H1 (cell line): ENCODE measurements at regions not wholly inside any gene's neighbourhood (a gene's known extent, or its start where the extent isn't known, plus 50 kb on each side); places are given as distances from the start of the nearest gene placed in this dataset.

Experiments used
- CTCF ChIA-PET: fragments of 300-600 bp; sonication (Branson Sonifier 250); formaldehyde crosslinking; loops from one replicate; lab custom pipeline; 2021; ENCODE audit not compliant: partially characterized antibody; lab: Charles Lee
- POLR2A ChIA-PET: fragments of 300-600 bp; sonication (Branson Sonifier 250); formaldehyde crosslinking; loops from one replicate; lab custom pipeline; 2021; ENCODE audit warnings: inconsistent platforms; ENCODE audit not compliant: partially characterized antibody; lab: Charles Lee
- DNase-seq, 2 experiments: peaks; one replicate each; pipeline versions ENCODE4 v3.0.0 to v3.0.0-alpha.2; 2010 to 2022; ENCODE audit warnings: low spot score in 2 of 2, low read depth in 1 of 2, mixed read lengths in 1 of 2
- FAIRE-seq: peaks from 2 replicates; lab custom pipeline; 2011; peaks lifted over from hg19 to GRCh38; lab: Jason Lieb, UNC
- H2AFZ ChIP-seq: 2 replicates; pipeline ENCODE4 v1.8.1; 2012; ENCODE audit warnings: low read length, inconsistent platforms
- H2AK5ac ChIP-seq: 2 replicates; pipeline ENCODE4 v1.6.1; 2013; ENCODE audit warnings: low read depth, low read length
- H2BK120ac ChIP-seq: replicated peaks from 2 replicates; pipeline ENCODE3; 2013; ENCODE audit warnings: low read depth, low read length, inconsistent platforms
- H2BK12ac ChIP-seq: 2 replicates; pipeline ENCODE4 v1.6.1; 2013; ENCODE audit warnings: low read depth, low read length
- H2BK15ac ChIP-seq: 2 replicates; pipeline ENCODE4 v1.6.1; 2013; ENCODE audit warnings: low read length
- H2BK20ac ChIP-seq: 2 replicates; pipeline ENCODE4 v1.6.1; 2013; ENCODE audit warnings: low read length
- H2BK5ac ChIP-seq: 2 replicates; pipeline ENCODE4 v1.6.1; 2013; ENCODE audit warnings: low read depth, low read length
- H3K14ac ChIP-seq: 2 replicates; pipeline ENCODE4 v1.6.1; 2013; ENCODE audit warnings: inconsistent platforms; ENCODE audit not compliant: insufficient read length
- H3K18ac ChIP-seq: 2 replicates; pipeline ENCODE4 v1.6.1; 2013; ENCODE audit warnings: low read length; ENCODE audit errors: extremely low read depth
- H3K23ac ChIP-seq: 2 replicates; pipeline ENCODE4 v1.6.1; 2013; ENCODE audit warnings: inconsistent platforms; ENCODE audit not compliant: insufficient read length
- H3K23me2 ChIP-seq: 2 replicates; pipeline ENCODE4 v1.6.1; 2013; ENCODE audit warnings: low read depth, low read length
- H3K27ac ChIP-seq: 2 replicates; pipeline ENCODE4 v1.6.1; 2011; ENCODE audit warnings: low read depth, low read length, inconsistent platforms
- H3K27me3 ChIP-seq, 4 experiments: replicated peaks in 1 of 4; 1 replicate in 1 of 4; 2 replicates in 3 of 4; pipeline versions ENCODE4 v1.6.1 to v1.8.1; 2011 to 2013; ENCODE audit warnings: low read length in 3 of 4, mild to moderate bottlenecking in 3 of 4, inconsistent platforms in 2 of 4, mixed read lengths in 2 of 4, moderate library complexity in 1 of 4; ENCODE audit not compliant: control insufficient read depth in 3 of 4, insufficient read depth in 3 of 4; ENCODE audit errors: extremely low read depth in 1 of 4
- H3K36me3 ChIP-seq, 4 experiments: 2 replicates each; pipeline versions ENCODE4 v1.6.1 to v1.8.1; 2011 to 2013; ENCODE audit warnings: mild to moderate bottlenecking in 4 of 4, low read length in 3 of 4, moderate library complexity in 2 of 4, control low read depth in 1 of 4, inconsistent platforms in 1 of 4; ENCODE audit not compliant: insufficient read depth in 4 of 4, control insufficient read depth in 2 of 4
- H3K4ac ChIP-seq: replicated peaks from 2 replicates; pipeline ENCODE3; 2013; ENCODE audit warnings: low read length, low read depth, mixed read lengths, inconsistent platforms; ENCODE audit not compliant: insufficient read length
- H3K4me1 ChIP-seq, 4 experiments: replicated peaks in 1 of 4; 1 replicate in 1 of 4; 2 replicates in 3 of 4; pipeline versions ENCODE4 v1.6.1 to v1.8.1; 2011 to 2013; ENCODE audit warnings: low read length in 3 of 4, inconsistent platforms in 2 of 4, mixed read lengths in 1 of 4; ENCODE audit not compliant: insufficient read depth in 4 of 4, control insufficient read depth in 3 of 4
- H3K4me2 ChIP-seq, 2 experiments: 2 replicates each; pipeline versions ENCODE4 v1.6.1 to v1.8.1; 2011 to 2013; ENCODE audit warnings: low read depth in 2 of 2, low read length in 2 of 2, control low read depth in 1 of 2, inconsistent platforms in 1 of 2, mild to moderate bottlenecking in 1 of 2; ENCODE audit not compliant: insufficient read depth in 1 of 2
- H3K4me3 ChIP-seq, 4 experiments: fragments of 200-600, 300-600 bp in 1 of 4; sonication (generic), shearing (Covaris generic), sonication (Bioruptor Twin) in 1 of 4; 2 replicates each; pipeline versions ENCODE4 v1.5.1 to v1.8.1; 2011 to 2016; ENCODE audit warnings: low read length in 4 of 4, low read depth in 3 of 4, control low read depth in 2 of 4, inconsistent platforms in 2 of 4, mild to moderate bottlenecking in 2 of 4, mixed read lengths in 1 of 4, moderate library complexity in 1 of 4; ENCODE audit not compliant: insufficient read depth in 2 of 4; ENCODE audit errors: extremely low read depth in 1 of 4
- H3K56ac ChIP-seq: replicated peaks from 2 replicates; pipeline ENCODE3; 2013; ENCODE audit warnings: low read depth, mild to moderate bottlenecking, mixed read lengths, low read length, inconsistent platforms; ENCODE audit not compliant: insufficient read length
- H3K79me1 ChIP-seq: 2 replicates; pipeline ENCODE4 v1.6.1; 2013; ENCODE audit warnings: low read depth, low read length, control low read depth
- H3K79me2 ChIP-seq, 2 experiments: 2 replicates each; pipeline versions ENCODE4 v1.6.1 to v1.8.1; 2012 to 2013; ENCODE audit warnings: low read length in 2 of 2, mild to moderate bottlenecking in 2 of 2, inconsistent platforms in 1 of 2; ENCODE audit not compliant: insufficient read depth in 2 of 2, control insufficient read depth in 1 of 2
- H3K9ac ChIP-seq, 4 experiments: replicated peaks in 1 of 4; 1 replicate in 1 of 4; 2 replicates in 3 of 4; pipeline versions ENCODE4 v1.6.1 to v1.8.1; 2011 to 2013; ENCODE audit warnings: low read depth in 3 of 4, low read length in 3 of 4, control low read depth in 2 of 4, mild to moderate bottlenecking in 2 of 4, moderate library complexity in 2 of 4, inconsistent platforms in 1 of 4; ENCODE audit errors: extremely low read depth in 1 of 4
- H3K9me3 ChIP-seq, 2 experiments: 2 replicates each; pipeline versions ENCODE4 v1.6.1 to v1.8.1; 2012 to 2013; ENCODE audit warnings: mild to moderate bottlenecking in 2 of 2, moderate library complexity in 2 of 2, control low read depth in 1 of 2, inconsistent platforms in 1 of 2, low read depth in 1 of 2, low read length in 1 of 2, mixed read lengths in 1 of 2; ENCODE audit not compliant: insufficient read depth in 2 of 2
- H4K20me1 ChIP-seq, 2 experiments: replicated peaks in 1 of 2; 2 replicates each; pipeline versions ENCODE3 to v1.8.1; 2011 to 2013; ENCODE audit warnings: inconsistent platforms in 2 of 2, low read length in 2 of 2, mild to moderate bottlenecking in 1 of 2; ENCODE audit not compliant: insufficient read depth in 2 of 2, control insufficient read depth in 1 of 2
- H4K5ac ChIP-seq: 2 replicates; pipeline ENCODE4 v1.6.1; 2013; ENCODE audit warnings: low read length, low read depth, mixed read lengths, inconsistent platforms; ENCODE audit not compliant: insufficient read length
- H4K8ac ChIP-seq: 2 replicates; pipeline ENCODE4 v1.8.0; 2013; ENCODE audit warnings: mild to moderate bottlenecking, moderate library complexity, low read length, inconsistent platforms; ENCODE audit not compliant: insufficient read depth; ENCODE audit errors: extremely low read depth
- H4K91ac ChIP-seq: replicated peaks from 2 replicates; pipeline ENCODE3; 2013; ENCODE audit warnings: low read length, mixed read lengths, inconsistent platforms; ENCODE audit not compliant: insufficient read length
- CBX5 ChIP-seq: fragments of 300-800, 300-1000 bp; sonication (generic); IDR thresholded peaks from 2 replicates; pipeline ENCODE4 v1.7.1; 2016; ENCODE audit warnings: antibody characterized with exemption, low read length, low read depth
- CHD2 ChIP-seq: IDR thresholded peaks from 2 replicates; pipeline ENCODE4 v1.6.1; 2012; ENCODE audit warnings: low read length, improper control_type of control experiment
- CTBP2 ChIP-seq: IDR thresholded peaks from 2 replicates; pipeline ENCODE4 v1.7.0; 2011; ENCODE audit warnings: borderline replicate concordance, mild to moderate bottlenecking, moderate library complexity, mixed read lengths, low read length; ENCODE audit not compliant: insufficient read depth, insufficient read length
- E2F6 ChIP-seq: IDR thresholded peaks from 2 replicates; pipeline ENCODE4 v1.6.1; 2012; ENCODE audit warnings: inconsistent platforms
- EZH2 ChIP-seq: fragments of 200-600 bp; sonication (generic); IDR thresholded peaks from 2 replicates; pipeline ENCODE4 v1.7.1; 2012; ENCODE audit warnings: low read depth, mild to moderate bottlenecking, moderate library complexity, low read length, inconsistent platforms; ENCODE audit not compliant: severe bottlenecking
- FOSL1 ChIP-seq: IDR thresholded peaks from 2 replicates; pipeline ENCODE4 v1.6.1; 2011; ENCODE audit warnings: mild to moderate bottlenecking, low read depth, low read length, moderate library complexity; ENCODE audit not compliant: insufficient read depth
- GABPA ChIP-seq: IDR thresholded peaks from 2 replicates; pipeline ENCODE4 v1.6.1; 2011; ENCODE audit warnings: mild to moderate bottlenecking, low read length, moderate library complexity, borderline replicate concordance; ENCODE audit not compliant: insufficient read depth
- NANOG ChIP-seq: IDR thresholded peaks from 2 replicates; pipeline ENCODE4 v1.6.1; 2011; ENCODE audit warnings: low read length, low read depth, mild to moderate bottlenecking, inconsistent platforms; ENCODE audit not compliant: insufficient read depth, poor library complexity, severe bottlenecking
- NRF1 ChIP-seq: IDR thresholded peaks from 2 replicates; pipeline ENCODE4 v1.6.1; 2011; ENCODE audit warnings: mild to moderate bottlenecking, low read depth, low read length, improper control_type of control experiment
- SIRT6 ChIP-seq: IDR thresholded peaks from one replicate; pipeline ENCODE4 v1.7.1; 2012; ENCODE audit warnings: low read length, inconsistent platforms
- USF2 ChIP-seq: IDR thresholded peaks from 2 replicates; pipeline ENCODE4 v1.6.1; 2011; ENCODE audit warnings: low read length, improper control_type of control experiment
- WGBS, 2 experiments: shearing (Covaris generic) in 1 of 2; methylation state at CpG; one replicate each; pipeline versions ENCODE4 v1.1.6 to v1.1.7; 2013 to 2015; ENCODE audit warnings: low lambda C conversion rate in 2 of 2, mixed read lengths in 2 of 2, inconsistent platforms in 1 of 2, low coverage in 1 of 2, missing lambda C conversion rate in 1 of 2; ENCODE audit not compliant: insufficient replicate concordance in 2 of 2, insufficient coverage in 1 of 2, insufficient read length in 1 of 2; ENCODE audit errors: extremely low coverage in 1 of 2, missing lambda C conversion rate in 1 of 2; 5-methylcytosine and 5-hydroxymethylcytosine counted together

GRCh38 chr5:105922574-105922973, 1748.2 kb downstream of the EFNA5 start:
- no peak overlapping the region for H3K4ac ChIP-seq
- 0 out of 7 replicates have a peak, but pooled peaks cover 0 to 1% (median 0%) of the 10 kb centered on the region in 4 experiments for H3K4me1 ChIP-seq
- no peak overlapping the region for H2AK5ac ChIP-seq
- no peak overlapping the region for H3K18ac ChIP-seq
- WGBS, 2 experiments: 82% methylated on average over 1 of the region's 1 CpG; no CpG with 5 or more reads in 1 of the 2 experiments
- no peak overlapping the region for H3K4me2 ChIP-seq
- no peak overlapping the region for H3K14ac ChIP-seq
- H3K23ac ChIP-seq: no peak overlapping the region
- H3K27ac ChIP-seq: no peak overlapping the region
- H3K23me2 ChIP-seq: no peaks in the 10 kb centered on the region
- H3K79me2 ChIP-seq: no peaks in the 10 kb centered on the region
- H3K79me1 ChIP-seq: no peaks in the 10 kb centered on the region
- H2BK15ac ChIP-seq: no peak overlapping the region
- no peak overlapping the region for H3K56ac ChIP-seq
- no peak overlapping the region for H4K91ac ChIP-seq
- no peak overlapping the region for H3K4me3 ChIP-seq
- no peak overlapping the region for H2BK12ac ChIP-seq
- H2BK5ac ChIP-seq: no peak overlapping the region
- TF ChIP-seq SIRT6 (no peak), NRF1 (no peak), NANOG (no peak), CBX5 (no peak), CHD2 (no peak), USF2 (no peak), CTBP2 (no peak), GABPA (no peak), FOSL1 (no peak), EZH2 (no peak), E2F6 (no peak)
- ChIA-PET POLR2A (no interaction called here), CTCF (no interaction called here)
- no peak overlapping the region for H4K8ac ChIP-seq
- H2AFZ ChIP-seq: no peak overlapping the region
- no peaks in the 10 kb centered on the region for H4K20me1 ChIP-seq
- H3K9me3 ChIP-seq: no peaks in the 10 kb centered on the region
- H3K27me3 ChIP-seq: no peaks in the 10 kb centered on the region
- H2BK20ac ChIP-seq: no peak overlapping the region
- no peak for FAIRE-seq
- H3K36me3 ChIP-seq: no peaks in the 10 kb centered on the region
- H3K9ac ChIP-seq: no peak overlapping the region
- no peak overlapping the region for H2BK120ac ChIP-seq
- H4K5ac ChIP-seq: no peak overlapping the region
- no peak for DNase-seq
